ENCODE measurements at regions not wholly inside any gene's neighbourhood (a gene's known extent, or its start where the extent isn't known, plus 50 kb on each side); places are given as distances from the start of the nearest gene placed in this dataset.

GRCh38 chr1:103198076-103198475, 89.8 kb upstream of the COL11A1 start:
- DNase-seq (no peak), ATAC-seq (ENCODE audit: insufficient read depth, low FRiP score) (no peak)
- H3K36me3 ChIP-seq (ENCODE audit: control insufficient read depth in 4 of 4, insufficient read depth in 4 of 4, low read length in 4 of 4) = no peaks in the 10 kb centered on the region
- H3K9me3 ChIP-seq (ENCODE audit: control insufficient read depth in 4 of 4, insufficient read depth in 3 of 4, low read length in 3 of 4) = peaks cover 0 to 3% (median 0%) of the 10 kb centered on the region in 4 donors
- no peak overlapping the region for H3K4me3 ChIP-seq
- H3K4me1 ChIP-seq (ENCODE audit: control insufficient read depth in 5 of 5, insufficient read depth in 5 of 5, low read length in 5 of 5) = no peaks in the 10 kb centered on the region
- 72 to 73% methylated on average over 2 of the region's 2 CpGs for WGBS, 2 donors
- H3K27ac ChIP-seq (ENCODE audit: low read depth in 1 of 2, low read length in 1 of 2) = no peak overlapping the region
- TF ChIP-seq, protein P1, sequence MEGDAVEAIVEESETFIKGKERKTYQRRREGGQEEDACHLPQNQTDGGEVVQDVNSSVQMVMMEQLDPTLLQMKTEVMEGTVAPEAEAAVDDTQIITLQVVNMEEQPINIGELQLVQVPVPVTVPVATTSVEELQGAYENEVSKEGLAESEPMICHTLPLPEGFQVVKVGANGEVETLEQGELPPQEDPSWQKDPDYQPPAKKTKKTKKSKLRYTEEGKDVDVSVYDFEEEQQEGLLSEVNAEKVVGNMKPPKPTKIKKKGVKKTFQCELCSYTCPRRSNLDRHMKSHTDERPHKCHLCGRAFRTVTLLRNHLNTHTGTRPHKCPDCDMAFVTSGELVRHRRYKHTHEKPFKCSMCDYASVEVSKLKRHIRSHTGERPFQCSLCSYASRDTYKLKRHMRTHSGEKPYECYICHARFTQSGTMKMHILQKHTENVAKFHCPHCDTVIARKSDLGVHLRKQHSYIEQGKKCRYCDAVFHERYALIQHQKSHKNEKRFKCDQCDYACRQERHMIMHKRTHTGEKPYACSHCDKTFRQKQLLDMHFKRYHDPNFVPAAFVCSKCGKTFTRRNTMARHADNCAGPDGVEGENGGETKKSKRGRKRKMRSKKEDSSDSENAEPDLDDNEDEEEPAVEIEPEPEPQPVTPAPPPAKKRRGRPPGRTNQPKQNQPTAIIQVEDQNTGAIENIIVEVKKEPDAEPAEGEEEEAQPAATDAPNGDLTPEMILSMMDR (IDR thresholded peaks at IDR 0.05; ENCODE audit: control extremely low read depth, extremely low read depth) = no peak
- H3K27me3 ChIP-seq (ENCODE audit: control insufficient read depth in 3 of 3, insufficient read depth in 3 of 3, low read length in 2 of 3) = no peaks in the 10 kb centered on the region
- H3K9ac ChIP-seq (ENCODE audit: insufficient read depth in 1 of 2, low read length in 2 of 2) = no peak overlapping the region

- DNase-seq = no peak
- Histone ChIP-seq H3K4me1 (ENCODE audit: control insufficient read depth in 5 of 5, insufficient read depth in 5 of 5, low read length in 5 of 5) (no peaks in the 10 kb centered on the region), H3K27me3 (ENCODE audit: control insufficient read depth in 3 of 3, insufficient read depth in 3 of 3, low read length in 2 of 3) (no peaks in the 10 kb centered on the region), H3K9ac (ENCODE audit: insufficient read depth in 1 of 2, low read length in 2 of 2) (no peak overlapping the region), H3K4me3 (no peak overlapping the region), H3K9me3 (ENCODE audit: control insufficient read depth in 4 of 4, insufficient read depth in 3 of 4, low read length in 3 of 4) (peaks cover 0 to 3% (median 0%) of the 10 kb centered on the region in 4 donors), H3K27ac (ENCODE audit: low read depth in 1 of 2, low read length in 1 of 2) (no peak overlapping the region), H3K36me3 (ENCODE audit: control insufficient read depth in 4 of 4, insufficient read depth in 4 of 4, low read length in 4 of 4) (no peaks in the 10 kb centered on the region)
- 67 to 70% methylated on average over 2 of the region's 2 CpGs for WGBS, 2 donors
- ATAC-seq (ENCODE audit: insufficient read depth, low FRiP score) = no peak
- TF ChIP-seq, protein P1 (IDR thresholded peaks at IDR 0.05; ENCODE audit: control extremely low read depth, extremely low read depth) = no peak
These were observed 88.9 kb upstream of the COL11A1 start for GRCh38 chr1:103197216-103197615.

DNA sequence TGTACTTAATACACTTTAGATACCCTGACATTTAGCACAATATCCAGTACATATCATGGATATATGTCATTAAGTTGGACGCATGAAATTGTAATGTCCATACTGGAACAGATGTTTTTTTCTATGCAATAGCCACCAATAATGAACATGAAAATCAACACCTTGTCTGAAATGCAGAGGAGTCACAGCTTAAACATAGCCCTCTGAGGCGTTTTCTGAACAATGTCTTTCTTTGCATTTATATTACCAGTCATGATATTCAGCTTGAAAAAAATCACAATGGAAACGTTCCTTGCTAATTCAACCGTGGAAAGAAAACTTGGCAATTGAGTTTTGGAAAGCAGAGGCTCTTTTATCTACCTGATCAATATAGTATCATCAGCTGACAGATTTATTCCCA, 86.7 kb upstream of the COL11A1 start:
- Histone ChIP-seq H3K4me1 (ENCODE audit: control insufficient read depth in 5 of 5, insufficient read depth in 5 of 5, low read length in 5 of 5) (no peaks in the 10 kb centered on the region), H3K27me3 (ENCODE audit: control insufficient read depth in 3 of 3, insufficient read depth in 3 of 3, low read length in 2 of 3) (no peaks in the 10 kb centered on the region)

DNA sequence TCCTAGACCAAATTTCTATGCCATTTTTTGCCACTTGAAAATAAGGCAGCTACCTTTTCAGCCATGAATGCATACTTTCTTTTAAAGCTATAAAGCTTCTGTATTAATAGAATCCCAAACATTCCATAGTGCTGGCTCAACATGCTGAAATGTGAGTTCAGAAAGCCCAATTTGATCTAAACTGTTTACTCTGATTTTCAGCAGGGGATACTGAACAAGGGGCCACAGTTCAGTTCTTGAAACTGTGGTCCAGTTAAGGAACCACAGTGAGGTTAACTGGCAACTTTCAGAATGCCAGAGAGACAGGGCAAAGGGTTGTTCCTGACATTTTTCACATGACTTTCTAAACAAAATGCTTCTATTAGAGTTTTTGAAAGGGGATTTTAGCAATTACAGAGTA, 85.7 kb upstream of the COL11A1 start:
- Histone ChIP-seq H3K36me3 (ENCODE audit: control insufficient read depth in 4 of 4, insufficient read depth in 4 of 4, low read length in 4 of 4) (no peaks in the 10 kb centered on the region), H3K27me3 (ENCODE audit: control insufficient read depth in 3 of 3, insufficient read depth in 3 of 3, low read length in 2 of 3) (no peaks in the 10 kb centered on the region), H3K4me1 (ENCODE audit: control insufficient read depth in 5 of 5, insufficient read depth in 5 of 5, low read length in 5 of 5) (no peaks in the 10 kb centered on the region), H3K4me3 (no peak overlapping the region), H3K27ac (ENCODE audit: low read depth in 1 of 2, low read length in 1 of 2) (no peak overlapping the region), H3K9me3 (ENCODE audit: control insufficient read depth in 4 of 4, insufficient read depth in 3 of 4, low read length in 3 of 4) (peaks cover 0 to 3% (median 0%) of the 10 kb centered on the region in 4 donors), H3K9ac (ENCODE audit: insufficient read depth in 1 of 2, low read length in 2 of 2) (no peak overlapping the region)
- ATAC-seq (ENCODE audit: insufficient read depth, low FRiP score) = no peak
- TF ChIP-seq, protein P1 (IDR thresholded peaks at IDR 0.05; ENCODE audit: control extremely low read depth, extremely low read depth) = no peak
- no peak for DNase-seq

More for the DNA sequence above, 86.7 kb upstream of the COL11A1 start:
- Histone ChIP-seq H3K4me3 (no peak overlapping the region), H3K9me3 (ENCODE audit: control insufficient read depth in 4 of 4, insufficient read depth in 3 of 4, low read length in 3 of 4) (peaks cover 0 to 3% (median 0%) of the 10 kb centered on the region in 4 donors), H3K9ac (ENCODE audit: insufficient read depth in 1 of 2, low read length in 2 of 2) (no peak overlapping the region), H3K27ac (ENCODE audit: low read depth in 1 of 2, low read length in 1 of 2) (no peak overlapping the region), H3K36me3 (ENCODE audit: control insufficient read depth in 4 of 4, insufficient read depth in 4 of 4, low read length in 4 of 4) (no peaks in the 10 kb centered on the region)
- DNase-seq = no peak
- 69 to 79% methylated on average over 4 of the region's 4 CpGs for WGBS, 2 donors
- no peak for ATAC-seq (ENCODE audit: insufficient read depth, low FRiP score)
- TF ChIP-seq, protein P1 (IDR thresholded peaks at IDR 0.05; ENCODE audit: control extremely low read depth, extremely low read depth) = no peak
